Hematopoietic multipotent progenitor cell treated with erythropoietin and hydrocortisone succinate and interleukin-3 and kit ligand, for 15 days (in vitro differentiated cells): ENCODE measurements at regions not wholly inside any gene's neighbourhood (a gene's known extent, or its start where the extent isn't known, plus 50 kb on each side); places are given as distances from the start of the nearest gene placed in this dataset.
"Not testable (repeated sequence)": the region's sequence is repeated elsewhere in the genome, so short reads cannot be mapped to it uniquely, and the experiment has no call there.

Experiments used
- DNase-seq: peaks from one replicate; pipeline ENCODE4 v3.0.0-alpha.2; 2015; ENCODE audit warnings: low spot score

GRCh38 chr3:102686792-102687191, 252.0 kb downstream of the ZPLD1 start:
- no peak for DNase-seq

DNA sequence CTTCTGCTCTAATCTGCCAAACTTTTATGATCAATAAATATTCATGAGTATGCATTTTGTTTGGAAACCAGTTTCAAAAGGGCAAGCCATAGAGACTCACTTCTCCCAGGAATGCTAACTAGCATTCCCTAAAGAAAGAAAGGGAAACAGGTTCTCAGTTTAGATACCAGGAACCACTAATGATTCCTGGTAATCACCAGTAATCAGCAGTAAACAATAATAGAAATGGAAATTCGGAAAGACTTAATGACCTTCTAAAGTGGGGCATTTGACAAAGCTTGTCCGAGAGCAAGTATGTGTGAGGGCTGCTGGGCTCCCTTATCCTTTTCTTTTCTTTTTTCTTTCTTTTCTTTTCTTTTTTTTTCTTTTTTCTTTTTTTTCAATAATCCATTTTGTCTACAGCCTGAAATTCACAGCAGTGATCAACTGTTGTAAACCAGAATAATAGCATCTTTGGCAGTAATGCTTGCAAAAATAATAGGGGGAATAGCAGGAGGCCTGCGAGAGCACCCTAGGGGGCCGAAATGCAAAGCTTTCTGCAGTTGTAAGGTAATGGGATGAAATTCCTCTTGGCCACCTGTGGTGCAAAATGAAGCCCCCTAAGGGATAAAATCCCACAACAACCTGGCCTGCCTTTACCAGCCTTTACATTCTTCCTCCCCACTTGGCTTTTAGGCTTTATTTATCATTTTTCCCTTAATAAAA, 253.2 kb downstream of the ZPLD1 start:
- no peak for DNase-seq

- no peak for DNase-seq
These were observed 253.7 kb downstream of the ZPLD1 start for GRCh38 chr3:102688556-102688930.

- no peak for DNase-seq
These were observed 256.7 kb downstream of the ZPLD1 start for GRCh38 chr3:102691507-102691906.

GRCh38 chr3:102699104-102699818, 264.4 kb downstream of the ZPLD1 start:
- DNase-seq, result no peak

- DNase-seq, result no peak
These were observed 265.0 kb downstream of the ZPLD1 start for GRCh38 chr3:102699819-102700140.

GRCh38 chr3:102712896-102713295, 278.1 kb downstream of the ZPLD1 start:
- no peak for DNase-seq

DNA sequence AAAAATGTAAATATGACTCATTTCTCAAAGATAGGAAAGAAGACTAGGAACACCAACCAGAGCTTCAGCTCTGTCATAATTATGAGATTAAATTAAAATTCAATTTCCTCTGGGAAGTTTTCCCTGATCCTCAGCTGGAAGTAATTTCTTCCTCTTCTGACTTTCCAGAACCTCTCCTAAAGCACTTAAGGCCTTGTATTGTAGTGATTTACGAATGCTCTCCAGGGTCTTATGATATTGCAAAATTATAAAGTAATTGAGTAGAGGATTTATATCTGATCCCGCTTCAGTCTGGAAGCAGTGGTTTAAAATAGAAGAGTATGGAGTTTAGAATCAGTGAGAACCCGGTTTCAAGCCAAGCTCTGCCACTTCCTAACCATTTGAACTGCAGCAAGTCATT, 279.8 kb downstream of the ZPLD1 start:
- DNase-seq, result no peak

DNA sequence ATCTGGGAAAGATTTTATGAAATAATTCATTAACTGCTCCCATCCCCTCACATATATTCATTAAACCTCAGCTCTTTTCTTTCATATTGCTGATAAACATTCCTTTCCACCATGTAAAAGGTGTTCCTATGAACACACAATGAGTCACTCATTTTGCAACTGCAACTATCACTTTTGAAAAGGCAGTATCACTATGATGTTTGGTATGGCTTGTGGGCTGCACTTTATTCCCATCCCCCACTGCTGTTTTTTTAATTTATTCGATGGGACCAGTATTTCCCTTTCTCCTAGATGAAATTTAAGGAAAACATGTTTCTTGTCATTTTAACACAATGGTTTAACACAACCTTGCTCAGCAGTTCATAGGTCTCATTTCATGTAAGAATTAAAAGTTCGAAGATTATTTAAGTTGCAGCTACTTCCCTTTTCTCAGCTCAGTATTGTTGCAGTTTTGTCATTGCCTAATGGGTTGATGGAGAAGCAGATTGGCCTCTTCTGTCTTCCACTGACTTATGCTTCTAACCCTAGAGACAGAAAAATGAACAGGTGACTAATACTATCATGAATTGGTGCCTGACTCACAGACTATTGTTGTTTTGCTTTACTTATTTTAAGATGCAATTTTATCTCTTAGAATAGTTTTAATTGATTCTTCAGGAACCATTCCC, 280.3 kb downstream of the ZPLD1 start:
- no peak for DNase-seq

- no peak for DNase-seq
These were observed 283.8 kb downstream of the ZPLD1 start for GRCh38 chr3:102718651-102719050.

- DNase-seq, result no peak
These were observed 287.5 kb downstream of the ZPLD1 start for GRCh38 chr3:102722317-102722716.

DNA sequence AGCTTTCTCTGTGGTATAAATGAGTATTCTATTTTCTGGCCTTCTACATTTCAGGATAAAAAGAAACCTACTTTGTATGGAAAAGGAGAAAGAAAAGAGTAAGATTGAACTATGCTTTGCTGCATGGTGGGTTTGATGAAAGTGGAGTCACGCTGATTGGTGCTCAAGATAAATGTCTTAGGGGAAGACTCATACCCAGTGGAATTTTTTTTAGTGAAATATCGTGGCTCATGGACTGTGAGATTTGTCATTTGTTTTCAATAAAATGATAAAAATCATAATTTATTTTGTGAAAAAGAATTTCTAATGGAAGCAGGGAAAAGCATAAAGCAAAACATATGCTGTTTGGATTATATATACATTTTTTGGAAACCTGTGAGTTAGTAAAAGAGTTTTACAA, 292.5 kb downstream of the ZPLD1 start:
- DNase-seq, result no peak

DNA sequence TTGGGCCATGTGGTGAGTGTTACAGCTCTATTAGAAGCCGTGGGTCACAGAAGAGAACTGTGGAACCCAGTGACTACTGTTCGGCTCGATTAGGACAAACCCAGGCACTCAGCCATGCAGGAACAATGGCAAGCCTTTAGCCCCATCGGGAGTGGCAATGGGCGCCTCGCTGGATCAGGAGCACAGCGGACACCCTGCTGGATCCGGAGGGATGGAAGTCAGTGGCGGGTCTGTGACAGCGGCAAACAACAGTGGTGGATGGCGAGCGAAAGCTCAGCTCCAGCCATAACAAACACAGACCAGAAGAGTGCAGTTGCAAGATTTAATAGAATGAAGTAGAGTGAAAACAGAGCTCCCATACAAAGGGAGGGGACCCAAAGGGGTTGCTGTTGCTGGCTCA, 297.8 kb downstream of the ZPLD1 start:
- DNase-seq, result not testable (repeated sequence)

- DNase-seq, result no peak
These were observed 299.2 kb downstream of the ZPLD1 start for GRCh38 chr3:102733791-102734563.

DNA sequence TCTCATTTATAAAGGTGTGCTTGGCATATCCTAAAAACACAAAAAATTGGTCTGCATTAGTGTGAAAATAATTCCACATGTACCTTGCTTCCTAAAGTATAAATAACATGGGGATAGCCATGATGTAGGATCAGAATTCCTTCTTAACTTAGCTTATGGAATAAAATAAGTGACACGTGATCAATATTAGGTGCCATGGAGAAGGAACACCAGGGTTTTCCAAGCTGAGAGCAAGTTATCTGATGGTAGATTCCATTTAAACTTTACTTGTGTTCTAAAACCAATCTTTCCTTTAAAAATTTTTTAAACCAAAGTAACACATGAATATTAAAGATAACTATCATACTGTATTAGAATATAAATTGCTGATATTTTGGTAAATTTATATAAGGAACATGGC, 300.5 kb downstream of the ZPLD1 start:
- no peak for DNase-seq

DNA sequence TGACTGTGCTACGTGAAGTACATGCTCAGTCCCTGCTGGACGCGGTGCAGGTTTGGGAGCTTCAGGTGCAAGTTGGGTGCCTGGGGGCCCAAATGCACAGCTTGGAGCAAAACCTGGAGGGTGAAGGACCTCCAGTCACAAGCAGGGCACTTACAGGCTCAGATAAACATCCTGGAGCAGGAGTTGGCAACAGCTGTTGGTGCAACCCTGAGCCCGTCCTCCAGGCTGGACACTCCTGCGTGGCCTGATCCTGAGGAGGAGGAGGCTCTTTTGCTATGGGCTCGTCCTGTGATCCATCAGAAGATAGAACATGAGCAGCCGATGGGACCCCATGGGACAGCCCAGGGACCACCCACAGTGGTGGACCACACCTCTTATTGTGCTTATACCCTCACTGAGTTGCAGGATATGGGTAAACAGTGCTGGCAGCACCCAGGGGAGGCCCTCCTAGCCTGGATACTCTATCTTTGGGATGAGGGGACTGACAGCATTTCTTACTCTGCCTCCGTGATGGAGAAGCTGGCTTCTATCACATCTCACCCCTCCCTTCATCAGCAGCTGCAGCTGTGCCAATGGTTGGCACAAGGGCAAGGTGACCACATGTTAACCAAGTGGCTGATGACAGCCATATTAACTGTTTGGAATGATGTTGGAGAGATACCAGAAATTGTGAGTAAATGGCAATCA, 301.6 kb downstream of the ZPLD1 start:
- no peak for DNase-seq

- DNase-seq, result no peak
These were observed 302.1 kb downstream of the ZPLD1 start for GRCh38 chr3:102736975-102737304.

- DNase-seq, result no peak
These were observed 302.5 kb downstream of the ZPLD1 start for GRCh38 chr3:102737353-102737752.

GRCh38 chr3:102741105-102741504, 306.3 kb downstream of the ZPLD1 start:
- no peak for DNase-seq

GRCh38 chr3:102741694-102742093, 306.9 kb downstream of the ZPLD1 start:
- no peak for DNase-seq

- DNase-seq, result no peak
These were observed 311.1 kb downstream of the ZPLD1 start for GRCh38 chr3:102745881-102746280.

DNA sequence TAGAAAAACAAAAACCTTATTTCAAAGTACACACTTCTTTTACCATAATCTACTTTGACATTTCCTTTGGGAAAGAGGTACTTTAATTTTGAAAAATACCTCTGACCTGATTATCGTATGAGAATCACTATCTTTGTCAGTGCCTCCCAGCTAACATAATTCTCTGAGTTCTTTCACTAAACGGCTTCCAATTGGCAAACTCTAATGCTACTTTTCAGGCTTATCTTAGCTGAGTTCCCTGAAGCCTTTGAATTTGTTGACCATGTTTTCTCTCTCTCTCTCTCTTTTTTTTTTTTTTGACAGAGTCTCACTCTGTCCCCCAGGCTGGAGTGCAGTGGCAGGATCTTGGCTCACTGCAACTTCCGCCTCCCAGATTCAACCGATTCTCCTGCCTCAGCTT, 312.8 kb downstream of the ZPLD1 start:
- no peak for DNase-seq
